CD4-positive, alpha-beta memory T cell (primary cell): ENCODE measurements at regions not wholly inside any gene's neighbourhood (a gene's known extent, or its start where the extent isn't known, plus 50 kb on each side); places are given as distances from the start of the nearest gene placed in this dataset.

ENCODE experiments used
- CTCF ChIA-PET: fragments of 350-600 bp; sonication (Branson Sonifier 250); formaldehyde crosslinking; loops from one replicate; lab custom pipeline; 2021; ENCODE audit warnings: inconsistent platforms; ENCODE audit not compliant: partially characterized antibody; lab: Charles Lee
- POLR2A ChIA-PET: fragments of 350-600 bp; sonication (Branson Sonifier 250); formaldehyde crosslinking; loops from one replicate; lab custom pipeline; 2021; ENCODE audit not compliant: partially characterized antibody; lab: Charles Lee
- DNase-seq, 5 donors: peaks; one replicate each; pipeline versions ENCODE4 v3.0.0 to v3.0.0-alpha.2; 2020 to 2022; ENCODE audit warnings: mixed read lengths in 1 of 5
- H3K27ac ChIP-seq: one replicate; pipeline ENCODE4 v1.7.0; 2013; ENCODE audit warnings: low read depth, low read length
- H3K27me3 ChIP-seq: 2 replicates; pipeline ENCODE4 v1.7.0; 2013; ENCODE audit warnings: mild to moderate bottlenecking, low read length, moderate library complexity; ENCODE audit not compliant: insufficient read depth
- H3K36me3 ChIP-seq: 2 replicates; pipeline ENCODE4 v1.7.0; 2013; ENCODE audit warnings: mild to moderate bottlenecking, low read length, moderate library complexity; ENCODE audit not compliant: insufficient read depth
- H3K4me1 ChIP-seq: 2 replicates; pipeline ENCODE4 v1.7.0; 2013; ENCODE audit warnings: mild to moderate bottlenecking, low read length, moderate library complexity; ENCODE audit not compliant: insufficient read depth
- H3K4me3 ChIP-seq, 2 donors: one replicate each; pipeline ENCODE4 v1.7.0; 2013; ENCODE audit warnings: low read length in 2 of 2, mild to moderate bottlenecking in 1 of 2
- H3K9me3 ChIP-seq, 2 donors: one replicate each; pipeline ENCODE4 v1.7.0; 2013; ENCODE audit warnings: low read length in 2 of 2, control low read depth in 1 of 2; ENCODE audit not compliant: control insufficient read depth in 1 of 2
- H3K27ac Mint-ChIP-seq, 7 donors: one replicate each; pipeline ENCODE4 v1.8.0; 2020 to 2021; ENCODE audit warnings: mixed read lengths in 7 of 7, mild to moderate bottlenecking in 6 of 7, inconsistent platforms in 3 of 7, moderate library complexity in 3 of 7
- H3K27me3 Mint-ChIP-seq, 2 donors: one replicate each; pipeline ENCODE4 v1.8.0; 2020 to 2021; ENCODE audit warnings: mixed read lengths in 2 of 2
- H3K36me3 Mint-ChIP-seq, 2 donors: one replicate each; pipeline ENCODE4 v1.8.0; 2020 to 2021; ENCODE audit warnings: mixed read lengths in 2 of 2, inconsistent platforms in 1 of 2, mild to moderate bottlenecking in 1 of 2
- H3K4me1 Mint-ChIP-seq, 4 donors: one replicate each; pipeline ENCODE4 v1.8.0; 2020 to 2021; ENCODE audit warnings: mixed read lengths in 4 of 4, mild to moderate bottlenecking in 1 of 4
- H3K4me3 Mint-ChIP-seq, 8 donors: one replicate each; pipeline ENCODE4 v1.8.0; 2020 to 2021; ENCODE audit warnings: mixed read lengths in 8 of 8, mild to moderate bottlenecking in 7 of 8, moderate library complexity in 6 of 8, inconsistent platforms in 3 of 8
- H3K9me3 Mint-ChIP-seq, 8 donors: one replicate each; pipeline ENCODE4 v1.8.0; 2020 to 2021; ENCODE audit warnings: mixed read lengths in 8 of 8, mild to moderate bottlenecking in 5 of 8, inconsistent platforms in 3 of 8, moderate library complexity in 1 of 8
- intact Hi-C: fragments of 100-400 bp; cut with micrococcal nuclease; formaldehyde crosslinking; loops from one replicate; pipeline ENCODE4 v1.15.1; 2023

GRCh38 chr1:2969845-2970291, 51.4 kb upstream of the ACTRT2 start:
- Mint-ChIP-seq H3K4me1 (peaks cover 0 to 1% (median under 1%) of the 10 kb centered on the region in 4 donors), H3K9me3 (no peaks in the 10 kb centered on the region), H3K4me3 (no peak overlapping the region), H3K27me3 (peaks cover 2 to 5% of the 10 kb centered on the region in 2 donors), H3K36me3 (no peaks in the 10 kb centered on the region), H3K27ac (no peak overlapping the region)
- POLR2A ChIA-PET: no interaction called here
- Histone ChIP-seq H3K27ac (no peak overlapping the region), H3K4me1 (no peaks in the 10 kb centered on the region), H3K9me3 (no peaks in the 10 kb centered on the region), H3K4me3 (no peak overlapping the region), H3K36me3 (no peaks in the 10 kb centered on the region), H3K27me3 (no peaks in the 10 kb centered on the region)
- DNase-seq: no peak
- CTCF ChIA-PET: no interaction called here
- intact Hi-C loops: no loop called here

DNA sequence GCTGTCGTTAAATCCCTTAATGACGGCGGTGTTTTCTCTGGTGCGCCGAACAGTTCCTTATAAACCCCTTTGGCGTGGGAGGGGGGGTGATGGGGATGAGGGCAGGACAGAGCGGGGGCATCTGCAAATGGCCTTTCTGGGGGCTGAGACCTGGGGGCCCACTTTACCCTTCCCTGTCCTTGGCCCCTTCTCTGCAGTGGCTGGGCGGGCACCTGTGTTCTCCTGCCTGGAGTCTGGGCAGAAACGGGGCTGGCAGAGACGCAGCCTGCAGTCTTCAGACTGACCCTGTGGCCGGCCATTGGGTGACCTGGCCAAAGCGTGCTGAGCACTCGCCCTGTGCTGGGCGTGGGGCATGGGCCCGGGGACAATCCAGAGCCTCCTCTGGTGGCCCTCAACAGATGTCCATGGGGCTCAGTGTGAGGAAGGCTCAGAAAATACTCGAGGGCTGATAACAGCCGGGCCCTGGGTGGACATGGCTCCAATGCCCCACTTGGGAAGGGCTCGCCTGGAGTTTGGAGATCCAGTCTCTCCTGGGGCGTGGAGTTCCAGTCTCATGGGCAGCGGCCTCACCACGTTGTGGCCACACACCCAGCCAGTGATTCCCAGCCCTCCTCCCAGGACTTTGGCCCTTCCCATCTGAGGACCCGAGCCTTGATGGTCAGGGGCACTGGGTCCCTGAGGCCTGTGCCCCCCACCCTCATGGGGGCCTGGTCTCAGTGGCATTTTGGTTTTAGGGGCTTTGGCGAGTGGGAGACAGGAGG, 50.8 kb upstream of the ACTRT2 start:
- no peaks in the 10 kb centered on the region for H3K9me3 ChIP-seq
- DNase-seq: no peak
- intact Hi-C loops: no loop called here
- no peak overlapping the region for H3K27ac Mint-ChIP-seq
- POLR2A ChIA-PET: no interaction called here
- no peak overlapping the region for H3K4me3 Mint-ChIP-seq
- H3K27me3 Mint-ChIP-seq: peaks cover 2 to 5% of the 10 kb centered on the region in 2 donors
- no peak overlapping the region for H3K27ac ChIP-seq
- H3K4me1 Mint-ChIP-seq: peaks cover 0 to 1% (median under 1%) of the 10 kb centered on the region in 4 donors
- no peak overlapping the region for H3K4me3 ChIP-seq
- H3K36me3 Mint-ChIP-seq: no peaks in the 10 kb centered on the region
- CTCF ChIA-PET: no interaction called here
- no peaks in the 10 kb centered on the region for H3K36me3 ChIP-seq
- H3K4me1 ChIP-seq: no peaks in the 10 kb centered on the region
- H3K9me3 Mint-ChIP-seq: no peaks in the 10 kb centered on the region
- no peaks in the 10 kb centered on the region for H3K27me3 ChIP-seq

DNA sequence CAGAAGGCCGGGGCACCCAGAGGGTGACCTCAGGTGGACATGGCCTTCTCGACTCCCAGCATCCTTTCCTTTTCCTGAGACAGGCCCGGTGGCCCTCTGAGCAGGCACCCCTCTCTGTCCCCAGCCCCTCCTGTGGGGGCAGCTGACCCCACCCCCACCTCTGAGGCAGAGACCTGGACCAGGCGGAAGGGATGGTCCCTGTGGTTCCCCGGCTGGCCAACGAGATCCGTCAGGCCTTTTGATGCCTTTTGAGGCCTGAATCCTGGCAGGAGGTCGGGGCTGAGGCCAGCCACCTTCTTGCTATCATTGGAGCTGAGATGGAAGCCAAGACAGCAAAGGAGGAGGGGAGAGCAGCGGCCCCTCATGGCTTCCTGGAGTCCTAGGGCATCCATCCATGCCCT, 50.2 kb upstream of the ACTRT2 start:
- peaks cover 0 to 1% (median under 1%) of the 10 kb centered on the region in 4 donors for H3K4me1 Mint-ChIP-seq
- H3K36me3 Mint-ChIP-seq: no peaks in the 10 kb centered on the region
- no peaks in the 10 kb centered on the region for H3K27me3 ChIP-seq
- intact Hi-C loops: no loop called here
- no peak for DNase-seq
- ChIA-PET CTCF (no interaction called here), POLR2A (no interaction called here)
- H3K27me3 Mint-ChIP-seq: peaks cover 2 to 5% of the 10 kb centered on the region in 2 donors
- H3K9me3 Mint-ChIP-seq: no peaks in the 10 kb centered on the region
- no peak overlapping the region for H3K27ac ChIP-seq
- no peaks in the 10 kb centered on the region for H3K36me3 ChIP-seq
- H3K4me1 ChIP-seq: no peaks in the 10 kb centered on the region
- H3K4me3 Mint-ChIP-seq: no peak overlapping the region
- H3K4me3 ChIP-seq: no peak overlapping the region
- H3K9me3 ChIP-seq: no peaks in the 10 kb centered on the region
- no peak overlapping the region for H3K27ac Mint-ChIP-seq
